NCI-H187 (cell line): ENCODE measurements at regions not wholly inside any gene's neighbourhood (a gene's known extent, or its start where the extent isn't known, plus 50 kb on each side); places are given as distances from the start of the nearest gene placed in this dataset.
"Not testable (repeated sequence)": the region's sequence is repeated elsewhere in the genome, so short reads cannot be mapped to it uniquely, and the experiment has no call there.

Experiments
- DNase-seq, 2 experiments: peaks; one replicate each; lab custom pipeline; 2025; lab: John Stamatoyannopoulos, UW

DNA sequence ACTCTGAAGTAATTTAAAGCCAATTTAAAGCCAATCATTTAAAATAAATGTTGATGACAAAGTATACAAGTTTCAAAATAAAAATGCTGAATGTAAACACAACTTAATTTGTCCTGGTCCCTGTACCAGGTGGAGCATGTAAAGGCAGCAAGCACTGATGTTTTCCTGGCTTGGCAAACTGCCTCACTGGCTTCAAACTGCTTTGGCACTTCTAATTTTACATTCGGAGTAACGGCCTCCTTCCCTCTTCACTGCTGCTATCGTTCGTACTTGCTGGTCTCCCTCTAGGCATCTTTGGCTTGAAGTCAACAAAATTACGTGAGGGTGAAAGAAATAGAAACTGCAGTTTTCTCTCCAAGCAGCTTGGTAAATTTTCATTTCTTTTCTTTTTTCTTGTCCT is 287.9 kb downstream of the LTN1 start:
- no peak for DNase-seq

DNA sequence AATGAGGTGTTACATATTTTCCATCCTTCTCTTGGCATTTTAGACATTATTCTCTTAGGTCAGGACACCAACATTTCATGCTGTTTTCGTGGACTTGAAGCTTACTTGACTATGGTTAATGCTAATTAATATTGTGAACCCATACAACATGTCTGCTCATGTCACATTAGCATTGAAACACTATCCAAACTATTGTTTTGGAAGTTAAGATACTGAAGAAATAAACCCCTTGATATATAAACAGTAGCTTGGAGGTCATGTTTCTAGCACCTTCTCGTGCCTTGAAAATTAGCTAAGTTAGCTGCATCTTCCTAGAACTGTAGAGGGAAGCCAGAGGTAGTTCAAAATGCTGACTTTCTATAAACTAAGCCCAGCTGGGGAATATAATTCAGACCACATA is 288.8 kb downstream of the LTN1 start:
- no peak for DNase-seq

DNA sequence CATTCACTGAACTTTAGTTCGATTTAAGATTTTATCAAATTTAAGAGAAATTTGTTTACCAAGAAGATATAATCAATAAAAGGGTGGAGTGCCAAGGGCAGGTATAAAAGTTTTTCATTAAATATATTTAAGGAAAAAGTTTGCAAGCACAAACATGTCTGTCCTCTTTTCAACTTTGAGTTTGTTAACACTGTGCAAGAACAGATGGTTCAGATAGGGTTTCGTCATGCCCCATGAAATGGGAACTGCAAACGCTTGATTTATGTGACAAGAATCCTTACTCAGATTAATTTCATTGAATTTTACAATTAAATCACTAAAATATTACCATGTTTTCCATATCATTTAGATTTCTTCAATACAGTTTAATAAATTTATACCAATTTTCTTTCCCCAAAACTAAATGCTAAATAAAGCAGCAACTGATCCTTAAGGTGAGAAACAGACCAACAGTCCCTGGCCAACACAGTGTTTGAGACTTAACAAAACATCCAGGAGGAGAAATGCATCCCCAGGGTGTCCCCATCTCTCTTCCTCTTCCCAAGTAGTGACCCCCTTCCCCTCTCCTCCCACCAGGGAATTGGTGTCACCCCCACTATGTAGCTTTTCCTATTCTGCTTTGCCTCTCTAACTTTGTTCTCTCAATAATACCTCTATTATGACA is 292.9 kb downstream of the LTN1 start:
- DNase-seq, result no peak

DNA sequence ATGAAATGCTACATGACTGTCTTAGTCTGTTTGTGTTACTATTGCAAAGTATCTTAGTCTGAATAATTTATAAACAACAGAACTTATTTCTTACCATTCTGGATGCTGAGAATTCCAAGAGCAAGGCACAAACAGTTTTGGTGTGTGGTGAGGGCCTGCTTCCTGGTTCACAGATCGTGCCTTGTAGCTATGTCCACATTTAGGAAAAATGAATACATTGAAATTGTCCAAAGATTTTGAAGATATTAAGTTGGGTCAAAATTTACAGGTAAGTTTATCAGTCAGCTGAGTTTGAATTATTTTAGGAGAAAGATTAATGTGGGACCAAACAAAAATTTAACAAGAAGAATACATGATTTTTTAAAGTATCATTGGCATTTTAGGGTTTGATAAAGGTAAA is 293.5 kb downstream of the LTN1 start:
- no peak for DNase-seq

- DNase-seq, result no peak
Measured at GRCh38 chr21:28696844-28697410, 295.8 kb downstream of the LTN1 start.

- no peak for DNase-seq
Measured at GRCh38 chr21:28693476-28693875, 299.2 kb downstream of the LTN1 start.

- DNase-seq, result no peak
Measured at GRCh38 chr21:28690196-28690595, 302.5 kb downstream of the LTN1 start.

DNA sequence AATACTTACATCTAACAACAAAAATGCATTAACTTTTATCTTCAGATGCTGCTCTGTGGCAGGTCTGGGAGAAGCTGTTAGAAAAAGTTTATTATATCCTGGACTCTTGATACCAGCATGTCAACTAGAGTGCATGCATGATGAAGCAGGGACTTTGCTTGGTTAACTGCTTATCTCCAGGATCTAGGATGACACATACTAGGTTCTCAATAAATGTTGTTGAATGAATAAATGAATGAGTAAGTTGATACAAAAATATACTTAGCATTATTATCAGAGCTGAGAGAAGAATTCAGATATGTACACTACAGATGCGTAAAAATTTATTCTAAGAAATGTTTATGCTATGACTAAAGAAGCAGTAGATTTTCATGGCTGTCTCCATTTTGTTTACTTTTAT is 304.3 kb downstream of the LTN1 start:
- no peak for DNase-seq

- DNase-seq, result no peak
Measured at GRCh38 chr21:28687586-28687985, 305.1 kb downstream of the LTN1 start.

- no peak for DNase-seq
Measured at GRCh38 chr21:28683982-28684752, 308.5 kb downstream of the LTN1 start.

DNA sequence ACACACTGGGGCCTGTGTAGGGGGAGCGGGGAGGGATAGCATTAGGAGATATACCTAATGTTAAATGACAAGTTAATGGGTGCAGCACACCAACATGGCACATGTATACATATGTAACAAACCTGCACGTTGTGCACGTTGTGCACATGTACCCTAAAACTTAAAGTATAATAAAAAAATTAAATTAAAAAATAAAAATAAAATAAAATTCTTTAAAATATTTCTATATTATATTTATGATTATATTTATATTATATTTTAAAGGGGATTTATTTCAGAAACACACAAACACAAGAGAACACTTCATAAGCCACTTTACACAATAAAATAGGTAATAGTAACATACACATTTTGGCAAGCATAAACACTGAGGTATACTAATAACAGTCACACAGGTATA is 309.8 kb downstream of the LTN1 start:
- not testable (repeated sequence) for DNase-seq

DNA sequence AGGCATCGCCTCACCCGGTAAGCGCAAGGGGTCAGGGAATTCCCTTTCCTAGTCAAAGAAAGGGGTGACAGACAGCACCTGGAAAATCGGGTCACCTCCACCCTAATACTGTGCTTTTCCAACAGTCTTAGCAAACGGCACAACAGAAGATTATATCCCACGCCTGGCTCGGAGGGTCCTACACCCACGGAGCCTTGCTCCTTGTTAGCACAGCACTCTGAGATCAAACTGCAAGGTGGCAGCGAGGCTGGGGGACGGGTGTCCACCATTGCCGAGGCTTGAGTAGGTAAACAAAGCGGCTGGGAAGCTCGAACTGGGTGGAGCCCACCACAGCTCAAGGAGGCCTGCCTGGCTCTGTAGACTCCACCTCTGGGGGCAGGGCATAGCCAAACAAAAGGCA is 315.6 kb downstream of the LTN1 start:
- DNase-seq, result not testable (repeated sequence)

DNA sequence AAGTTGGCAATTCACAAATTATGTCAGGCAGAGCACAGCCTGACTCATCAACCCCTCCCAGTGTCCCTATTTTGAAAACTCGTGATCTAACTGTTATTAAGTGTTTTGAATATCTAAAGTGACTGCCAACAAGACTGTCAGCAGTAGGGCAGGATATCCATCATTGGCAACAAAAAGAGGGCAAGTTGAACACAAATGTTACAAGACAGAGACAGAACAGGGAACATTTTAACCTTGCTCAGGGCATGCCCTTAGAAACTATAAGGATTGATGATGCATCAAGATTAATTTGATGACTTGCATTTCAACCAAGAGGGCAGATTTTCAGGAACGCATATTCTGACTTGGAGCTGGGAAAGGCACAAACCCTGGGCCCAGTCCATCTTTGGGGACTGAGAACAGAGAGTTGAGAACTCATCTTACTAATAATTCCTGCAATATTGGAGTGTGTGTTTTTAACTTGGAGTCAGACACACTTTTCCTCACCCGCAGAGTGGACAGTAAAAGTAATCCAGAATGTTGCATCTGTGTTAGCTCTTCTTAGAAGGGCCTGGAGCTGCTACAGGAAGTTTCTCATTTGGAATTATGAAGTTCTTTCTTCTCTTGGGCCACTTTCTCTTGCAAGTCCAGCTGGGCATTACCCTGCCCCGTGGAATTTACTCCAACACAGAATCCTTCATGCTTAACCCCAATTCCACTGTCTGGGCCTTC is 317.2 kb downstream of the LTN1 start:
- DNase-seq, result no peak

DNA sequence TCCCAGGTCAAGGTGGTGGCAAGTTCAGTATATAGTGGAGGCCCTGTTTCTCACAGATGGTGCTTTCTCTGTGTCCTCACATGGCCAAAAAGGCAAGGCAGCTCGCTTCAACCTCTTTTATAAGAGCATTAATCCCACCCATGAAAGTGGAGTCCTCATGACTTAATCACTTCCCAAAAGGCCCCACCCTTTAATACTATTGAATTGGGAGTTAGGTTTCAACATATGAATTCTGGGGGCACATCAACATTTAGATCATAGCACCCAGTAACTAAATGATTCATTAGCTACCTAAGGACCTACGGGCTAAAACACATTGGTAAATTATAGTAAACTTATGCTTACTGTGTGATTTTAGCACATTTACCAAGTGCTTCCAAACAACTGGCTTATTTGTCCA is 317.9 kb downstream of the LTN1 start:
- DNase-seq, result no peak

DNA sequence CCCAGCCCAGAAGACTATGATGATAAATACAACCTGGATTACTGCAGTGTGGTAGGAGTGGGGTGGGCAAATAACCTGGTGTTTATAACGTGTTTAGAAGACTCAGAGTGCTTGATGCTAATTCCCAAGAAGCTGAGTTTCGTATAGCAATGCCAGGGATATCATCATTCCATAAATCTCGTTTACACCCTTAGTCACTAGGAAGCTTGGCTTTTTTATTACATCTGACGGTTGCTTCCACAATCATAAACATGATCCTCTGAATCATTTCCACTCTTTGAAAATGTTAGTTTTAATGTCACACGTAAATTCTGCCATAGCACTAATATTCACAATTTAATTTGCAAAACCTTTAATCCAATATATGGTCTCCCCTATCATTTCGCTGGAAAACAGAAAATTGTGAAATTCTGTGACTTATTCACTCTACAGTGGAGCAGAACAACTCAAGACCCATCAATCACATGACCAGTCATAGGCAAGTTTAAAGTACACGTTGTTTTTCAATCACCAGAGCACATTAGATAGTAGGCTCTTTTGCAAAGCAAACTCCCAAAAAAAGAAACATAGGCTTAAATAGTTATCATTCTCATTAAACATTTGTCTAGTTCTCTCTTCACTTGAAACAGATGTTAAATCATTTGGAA is 321.0 kb downstream of the LTN1 start:
- DNase-seq, result no peak

DNA sequence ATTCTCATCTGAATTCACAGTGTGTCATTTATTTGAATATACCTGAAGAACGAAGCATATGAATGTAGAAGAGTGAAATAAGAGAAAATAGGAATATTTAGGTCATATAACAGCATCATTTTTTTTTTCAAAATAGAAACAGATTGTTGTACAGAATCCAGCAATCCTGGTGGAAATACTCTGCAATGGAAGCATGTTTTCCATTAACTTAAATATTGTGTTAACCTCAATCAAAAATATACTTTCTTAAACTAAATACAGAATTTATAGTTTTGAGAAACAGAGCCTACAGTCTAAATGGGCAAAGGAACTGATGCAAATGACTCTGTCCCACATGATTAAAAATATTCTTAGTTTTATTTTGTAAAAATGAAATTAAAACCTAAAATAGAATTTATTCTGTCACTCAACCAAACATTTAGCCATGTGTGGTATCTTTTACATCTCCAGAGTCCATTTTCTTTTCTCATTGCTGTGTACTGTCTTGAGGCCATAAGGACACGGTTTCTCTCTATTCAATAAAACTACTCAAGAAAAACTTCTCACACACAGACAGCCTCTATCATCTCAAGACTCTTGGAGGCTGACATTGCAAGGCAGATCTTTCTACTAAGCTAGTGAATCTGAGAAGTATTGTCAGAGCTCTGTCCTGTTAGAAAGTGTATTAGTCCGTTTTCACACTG is 322.6 kb downstream of the LTN1 start:
- no peak for DNase-seq

DNA sequence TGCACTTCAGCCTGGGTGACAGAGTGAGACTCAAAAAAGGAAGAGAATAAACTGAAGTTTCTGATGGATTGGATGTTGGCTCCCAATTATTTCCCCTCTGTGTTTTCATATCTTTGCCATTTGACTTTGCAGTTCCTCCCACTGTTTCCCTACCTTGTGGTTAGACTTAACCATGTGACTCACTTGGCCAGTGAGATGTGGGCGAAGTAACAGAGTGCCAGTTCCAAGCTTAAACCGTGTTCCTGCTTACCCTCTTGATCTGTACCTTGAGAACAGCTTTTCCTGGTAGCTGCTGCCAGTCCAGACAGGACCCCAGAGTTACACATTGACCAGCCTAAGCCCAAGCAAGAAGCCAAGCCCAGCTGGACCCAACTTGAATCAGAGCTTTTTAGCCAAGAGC is 323.4 kb downstream of the LTN1 start:
- no peak for DNase-seq

GRCh38 chr21:28663754-28664153 is 328.9 kb downstream of the LTN1 start:
- no peak for DNase-seq

DNA sequence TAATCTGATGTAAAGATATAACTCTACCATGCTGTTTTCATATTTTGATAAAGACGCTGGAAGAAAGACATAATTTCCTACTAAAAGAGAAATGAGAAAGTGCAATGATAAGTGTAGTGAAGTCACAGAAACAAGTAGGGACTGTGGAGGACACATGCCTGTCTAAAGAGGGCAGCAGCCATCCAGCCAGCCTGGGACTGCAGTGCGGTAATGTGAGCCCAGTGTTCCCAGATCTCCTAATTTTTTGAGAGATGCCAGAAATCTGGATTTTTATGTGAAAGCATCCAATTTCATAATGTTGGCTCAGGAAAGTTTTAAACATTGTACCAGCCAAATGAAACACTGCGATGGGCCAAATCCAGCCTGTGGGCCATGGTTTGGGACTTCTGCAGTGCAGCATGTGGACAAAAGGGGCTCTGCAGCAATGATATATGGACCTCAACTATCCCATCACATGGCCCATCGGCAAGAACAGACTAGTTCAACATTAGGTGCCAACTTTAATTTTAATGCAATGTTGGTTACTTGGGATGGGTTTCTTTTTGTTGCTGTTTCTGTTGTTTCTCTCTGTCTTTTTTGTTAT is 329.5 kb downstream of the LTN1 start:
- DNase-seq, result no peak

DNA sequence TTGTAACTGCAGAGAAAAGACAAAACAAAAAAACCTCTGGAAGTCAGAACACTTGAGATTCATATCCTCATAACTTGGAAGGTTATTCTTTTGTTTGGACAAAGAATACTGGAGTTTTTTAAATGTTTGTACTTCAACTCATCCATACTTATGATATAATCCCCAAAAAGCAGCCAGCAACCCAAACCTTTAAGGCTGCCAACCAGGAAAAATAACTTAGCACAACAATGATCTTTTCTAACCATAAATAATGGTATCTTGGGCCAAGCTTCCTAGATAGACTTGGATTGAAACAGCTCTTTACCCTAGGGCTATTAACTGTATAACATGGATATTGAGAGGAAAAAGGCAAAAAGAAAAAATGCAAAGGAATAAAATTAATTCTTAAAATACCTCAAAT is 335.1 kb downstream of the LTN1 start:
- DNase-seq, result no peak

DNA sequence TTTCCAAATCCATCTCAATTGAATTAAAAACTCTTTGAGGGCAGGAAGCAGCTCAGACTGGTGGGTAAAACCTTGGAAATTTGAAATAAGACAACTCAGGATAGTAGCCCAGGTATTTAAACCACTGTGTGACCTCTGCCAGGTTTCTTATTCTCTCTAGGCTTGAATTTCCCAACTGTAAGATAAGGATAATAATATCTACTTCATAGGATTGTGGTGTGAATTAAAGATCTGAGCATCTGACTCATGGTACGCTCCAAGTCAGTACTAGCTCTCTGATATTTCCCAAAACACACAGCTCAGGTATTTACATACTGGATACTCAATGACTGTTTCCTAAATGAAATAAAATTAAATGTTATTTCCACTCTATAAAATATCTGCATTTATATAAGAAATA is 337.2 kb downstream of the LTN1 start:
- no peak for DNase-seq
